PC-9 (cell line): ENCODE measurements at regions not wholly inside any gene's neighbourhood (a gene's known extent, or its start where the extent isn't known, plus 50 kb on each side); places are given as distances from the start of the nearest gene placed in this dataset.
"Not testable (repeated sequence)": the region's sequence is repeated elsewhere in the genome, so short reads cannot be mapped to it uniquely, and the experiment has no call there.

ENCODE experiments used
- EZH2 ChIP-seq: fragments of 200-600 bp; sonication (generic); IDR thresholded peaks from 2 replicates; pipeline ENCODE4 v1.8.0; 2017; ENCODE audit warnings: antibody characterized with exemption, low read depth
- TF ChIP-seq, protein P1 (sequence below): fragments of 200-600 bp; sonication (generic); conservative IDR thresholded peaks from 2 replicates; pipeline ENCODE4 v1.6.1; 2017; ENCODE audit warnings: mixed run types, antibody characterized with exemption, mild to moderate bottlenecking, moderate library complexity

DNA sequence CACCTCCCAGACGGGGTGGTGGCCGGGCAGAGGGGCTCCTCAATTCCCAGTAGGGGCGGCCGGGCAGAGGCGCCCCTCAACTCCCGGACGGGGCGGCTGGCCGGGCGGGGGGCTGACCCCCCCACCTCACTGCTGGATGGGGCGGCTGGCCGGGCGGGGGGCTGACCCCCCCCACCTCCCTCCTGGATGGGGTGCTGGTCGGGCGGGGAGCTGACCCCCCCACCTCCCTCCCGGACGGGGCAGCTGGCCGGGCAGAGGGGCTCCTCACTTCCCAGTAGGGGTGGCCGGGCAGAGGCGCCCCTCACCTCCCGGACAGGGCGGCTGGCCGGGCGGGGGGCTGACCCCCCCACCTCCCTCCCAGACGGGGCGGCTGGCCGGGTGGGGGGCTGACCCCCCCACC is 148.8 kb upstream of the CCZ1B start:
- TF ChIP-seq, protein P1, sequence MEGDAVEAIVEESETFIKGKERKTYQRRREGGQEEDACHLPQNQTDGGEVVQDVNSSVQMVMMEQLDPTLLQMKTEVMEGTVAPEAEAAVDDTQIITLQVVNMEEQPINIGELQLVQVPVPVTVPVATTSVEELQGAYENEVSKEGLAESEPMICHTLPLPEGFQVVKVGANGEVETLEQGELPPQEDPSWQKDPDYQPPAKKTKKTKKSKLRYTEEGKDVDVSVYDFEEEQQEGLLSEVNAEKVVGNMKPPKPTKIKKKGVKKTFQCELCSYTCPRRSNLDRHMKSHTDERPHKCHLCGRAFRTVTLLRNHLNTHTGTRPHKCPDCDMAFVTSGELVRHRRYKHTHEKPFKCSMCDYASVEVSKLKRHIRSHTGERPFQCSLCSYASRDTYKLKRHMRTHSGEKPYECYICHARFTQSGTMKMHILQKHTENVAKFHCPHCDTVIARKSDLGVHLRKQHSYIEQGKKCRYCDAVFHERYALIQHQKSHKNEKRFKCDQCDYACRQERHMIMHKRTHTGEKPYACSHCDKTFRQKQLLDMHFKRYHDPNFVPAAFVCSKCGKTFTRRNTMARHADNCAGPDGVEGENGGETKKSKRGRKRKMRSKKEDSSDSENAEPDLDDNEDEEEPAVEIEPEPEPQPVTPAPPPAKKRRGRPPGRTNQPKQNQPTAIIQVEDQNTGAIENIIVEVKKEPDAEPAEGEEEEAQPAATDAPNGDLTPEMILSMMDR: not testable (repeated sequence)
- not testable (repeated sequence) for TF ChIP-seq EZH2
